Heart right ventricle (tissue), 16 donors: ENCODE measurements at regions not wholly inside any gene's neighbourhood (a gene's known extent, or its start where the extent isn't known, plus 50 kb on each side); places are given as distances from the start of the nearest gene placed in this dataset.

Experiments
- ATAC-seq, 8 donors: fragments of 200-7000 bp; cut with Tn5 transposase; one replicate each; pipeline ENCODE4 v1.9.1; 2020; ENCODE audit warnings: mild to moderate bottlenecking in 8 of 8, moderate library complexity in 8 of 8, moderate number of reproducible peaks in 1 of 8
- DNase-seq, 2 donors: peaks; one replicate each; pipeline ENCODE4 v3.0.0-alpha.2; 2020
- H3K27ac ChIP-seq, 10 donors: fragments of 200-600 bp; sonication (generic) in 2 of 10; one replicate each; pipeline versions ENCODE4 v1.5.0 to v1.8.0; 2020 to 2022; ENCODE audit warnings: mild to moderate bottlenecking in 3 of 10
- H3K27me3 ChIP-seq, 7 donors: fragments of 200-600 bp; one replicate each; pipeline ENCODE4 v1.8.0; 2021 to 2022; ENCODE audit warnings: mild to moderate bottlenecking in 2 of 7
- H3K36me3 ChIP-seq, 9 donors: fragments of 200-600 bp; sonication (generic) in 1 of 9; one replicate each; pipeline versions ENCODE4 v1.5.0 to v1.8.0; 2020 to 2022; ENCODE audit warnings: mild to moderate bottlenecking in 2 of 9
- H3K4me1 ChIP-seq, 9 donors: fragments of 200-600 bp; sonication (generic) in 1 of 9; one replicate each; pipeline versions ENCODE4 v1.5.0 to v1.8.0; 2020 to 2022; ENCODE audit warnings: mild to moderate bottlenecking in 4 of 9
- H3K4me3 ChIP-seq, 10 donors: fragments of 200-600 bp; sonication (generic) in 2 of 10; one replicate each; pipeline versions ENCODE4 v1.5.0 to v1.8.0; 2020 to 2022; ENCODE audit warnings: mild to moderate bottlenecking in 7 of 10, moderate library complexity in 2 of 10
- H3K9me3 ChIP-seq, 11 donors: fragments of 200-600 bp in 10 of 11; sonication (generic) in 2 of 11; one replicate each; pipeline versions ENCODE4 v1.5.0 to v1.8.0; 2013 to 2022; ENCODE audit warnings: mild to moderate bottlenecking in 2 of 11, control low read depth in 1 of 11, moderate library complexity in 1 of 11
- WGBS, 2 donors: extraction: QIAGEN DNeasy Blood & Tissue Kit; methylation state at CpG; one replicate each; pipeline ENCODE4 v1.1.7; 2013; ENCODE audit warnings: inconsistent platforms in 1 of 2; 5-methylcytosine and 5-hydroxymethylcytosine counted together
- intact Hi-C, 10 donors: fragments of 100-400 bp; cut with DNase I; formaldehyde crosslinking; loops; one replicate each; pipeline versions ENCODE4 v1.11.1 to v1.14.2; 2022
- TF ChIP-seq, protein P1 (sequence below), 9 donors: fragments of 200-600 bp; sonication (generic) in 2 of 9; IDR thresholded peaks; one replicate each; pipeline versions ENCODE4 v1.5.0 to v1.8.0; 2021 to 2022; ENCODE audit warnings: antibody characterized with exemption in 9 of 9, mild to moderate bottlenecking in 5 of 9, moderate library complexity in 1 of 9
- donor health status: Arrhythmogenic right ventricular cardiomyopathy.
- donor health status: ischemic (EF 13 %, LVEDD 7.1; RV severe dilation, severe dysfunction).
- donor health status: healthy with polysubstance abuse.
- donor health status: DM: no; HTN: yes; CAD: no.
- donor health status: DM: no; HTN: no; CAD: no.
- donor health status: ischemic (EF 25% LVEDD 6.9; RV normal size, moderate dysfunction).
- donor health status: ischemic (EF 25% LVEDD 5.7; RV mildly dilated, moderate dysfunction).
- donor health status: healthy.
- donor health status: DM: yes; HTN: yes; CAD: no.
- donor health status: Ischemic cardiomyopathy.
- donor health status: ischemic (EF 35%, LVEDD 5.7; RV mildly dilated, moderate dysfunction).
- donor health status: nonischemic (EF 11% LVEDD 7.7; RV severe dilation, severe dysfunction).
- donor health status: DM: yes; HTN: yes; CAD: no.
- donor health status: PGD.
- donor health status: ischemic (EF 29% LVEDD 5.4; RV normal size, mild dysfunction).
- donor health status: nonischemic (EF 23%, LVEDD 6.1; RV moderate dilation, normal function).

DNA sequence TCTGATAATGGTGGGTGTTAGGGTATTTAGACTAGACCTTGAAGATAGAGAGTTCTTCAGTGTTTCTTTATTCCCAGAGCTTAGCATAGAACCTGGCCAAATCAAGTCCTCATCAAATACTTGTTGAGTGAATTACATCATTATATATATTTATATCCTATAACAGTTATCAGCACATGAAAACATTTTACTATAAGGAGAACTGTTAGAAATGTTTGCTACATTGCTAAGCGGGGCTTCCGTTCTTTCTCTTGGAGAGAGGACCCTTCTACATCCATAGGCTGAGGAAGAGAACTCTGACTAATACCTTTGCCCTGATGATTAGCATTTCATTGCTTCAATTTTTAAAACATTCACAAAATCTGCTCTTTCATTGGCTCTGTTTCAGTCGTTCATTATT is 66.5 kb upstream of the NBL1 start:
- DNase-seq, result no peak
- no peaks in the 10 kb centered on the region for H3K9me3 ChIP-seq
- H3K27ac ChIP-seq, result no peak overlapping the region
- 77 to 80% methylated on average over 3 of the region's 3 CpGs for WGBS, 2 donors
- H3K4me3 ChIP-seq, result no peak overlapping the region
- no peak for ATAC-seq
- TF ChIP-seq, protein P1, sequence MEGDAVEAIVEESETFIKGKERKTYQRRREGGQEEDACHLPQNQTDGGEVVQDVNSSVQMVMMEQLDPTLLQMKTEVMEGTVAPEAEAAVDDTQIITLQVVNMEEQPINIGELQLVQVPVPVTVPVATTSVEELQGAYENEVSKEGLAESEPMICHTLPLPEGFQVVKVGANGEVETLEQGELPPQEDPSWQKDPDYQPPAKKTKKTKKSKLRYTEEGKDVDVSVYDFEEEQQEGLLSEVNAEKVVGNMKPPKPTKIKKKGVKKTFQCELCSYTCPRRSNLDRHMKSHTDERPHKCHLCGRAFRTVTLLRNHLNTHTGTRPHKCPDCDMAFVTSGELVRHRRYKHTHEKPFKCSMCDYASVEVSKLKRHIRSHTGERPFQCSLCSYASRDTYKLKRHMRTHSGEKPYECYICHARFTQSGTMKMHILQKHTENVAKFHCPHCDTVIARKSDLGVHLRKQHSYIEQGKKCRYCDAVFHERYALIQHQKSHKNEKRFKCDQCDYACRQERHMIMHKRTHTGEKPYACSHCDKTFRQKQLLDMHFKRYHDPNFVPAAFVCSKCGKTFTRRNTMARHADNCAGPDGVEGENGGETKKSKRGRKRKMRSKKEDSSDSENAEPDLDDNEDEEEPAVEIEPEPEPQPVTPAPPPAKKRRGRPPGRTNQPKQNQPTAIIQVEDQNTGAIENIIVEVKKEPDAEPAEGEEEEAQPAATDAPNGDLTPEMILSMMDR (IDR thresholded peaks at IDR 0.05), result no peak
- peaks cover 0 to 24% (median 0%) of the 10 kb centered on the region in 9 donors for H3K4me1 ChIP-seq
- intact Hi-C loops, result no loop called here
- H3K36me3 ChIP-seq, result no peaks in the 10 kb centered on the region
- no peaks in the 10 kb centered on the region for H3K27me3 ChIP-seq

DNA sequence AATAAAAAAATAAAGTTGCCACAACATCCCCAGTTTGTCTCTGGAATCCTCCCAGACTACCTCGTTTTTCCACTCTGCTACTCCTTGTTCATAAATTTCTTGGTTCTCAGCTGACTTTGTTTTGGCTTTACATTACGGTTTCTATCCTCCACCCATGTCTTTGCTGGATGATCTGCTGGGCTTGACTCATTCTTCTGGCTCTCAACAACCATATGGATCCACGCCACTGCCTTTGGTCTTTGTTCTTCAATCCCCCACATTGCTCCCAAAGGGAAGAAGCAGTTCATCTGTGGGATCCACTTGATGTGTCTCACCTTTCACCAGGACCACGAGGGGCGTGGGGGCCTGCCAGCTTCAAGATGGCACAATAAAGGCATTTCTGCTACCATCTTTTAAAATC is 67.1 kb upstream of the NBL1 start:
- H3K4me1 ChIP-seq, result peaks cover 0 to 24% (median 0%) of the 10 kb centered on the region in 9 donors
- DNase-seq, result no peak
- 77 to 84% methylated on average over 5 of the region's 5 CpGs for WGBS, 2 donors
- TF ChIP-seq, protein P1 (IDR thresholded peaks at IDR 0.05), result no peak
- H3K27ac ChIP-seq, result no peak overlapping the region
- H3K9me3 ChIP-seq, result no peaks in the 10 kb centered on the region
- H3K36me3 ChIP-seq, result no peaks in the 10 kb centered on the region
- no peaks in the 10 kb centered on the region for H3K27me3 ChIP-seq
- intact Hi-C loops, result no loop called here
- H3K4me3 ChIP-seq, result no peak overlapping the region
- no peak for ATAC-seq

DNA sequence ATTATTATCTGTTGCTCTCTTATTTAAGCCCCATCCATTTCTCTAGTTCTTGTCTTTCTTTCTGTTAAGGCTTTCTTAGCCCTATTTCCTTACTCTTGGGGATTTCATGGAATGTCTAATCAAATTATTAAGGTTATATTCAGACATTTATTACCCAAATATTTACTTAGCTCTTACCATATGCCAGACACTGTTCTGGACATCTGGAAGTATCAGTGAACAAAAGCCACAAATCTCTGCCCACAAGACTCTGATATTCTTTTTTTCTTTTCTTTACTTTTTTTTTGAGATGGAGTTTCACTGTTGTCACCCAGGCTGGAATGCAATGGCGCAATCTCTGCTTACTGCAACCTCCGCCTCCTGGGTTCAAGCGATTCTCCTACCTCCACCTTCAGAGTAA is 74.3 kb upstream of the NBL1 start:
- WGBS, 2 donors, result 94 to 98% methylated on average over 3 of the region's 3 CpGs
- no peak overlapping the region for H3K27ac ChIP-seq

DNA sequence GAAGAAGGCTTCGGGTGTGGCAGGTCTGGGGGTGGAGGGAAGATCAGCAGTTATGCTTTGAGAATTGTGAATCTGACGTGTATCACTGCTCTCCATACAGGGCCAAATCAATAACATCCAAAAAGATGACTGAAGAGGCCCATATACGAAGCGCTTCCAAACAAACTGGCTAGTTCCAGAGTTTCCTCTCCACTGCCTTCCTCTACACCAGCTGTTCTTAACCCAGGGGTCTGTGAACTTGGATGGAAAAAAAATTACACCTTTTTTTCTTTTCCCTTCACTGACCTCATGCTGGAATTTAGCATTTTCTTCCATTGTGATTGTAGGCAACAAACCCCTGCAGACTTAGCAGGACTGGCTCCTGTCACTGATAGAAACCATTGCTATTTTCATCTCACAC is 77.1 kb upstream of the NBL1 start:
- 89 to 95% methylated on average over 4 of the region's 4 CpGs for WGBS, 2 donors
- intact Hi-C loops, result loop anchor here in 1 of 10 donors (10.0 kb wide), 1 partner anchor 52 kb away; no protein-coding TSS in a partner anchor
- Histone ChIP-seq H3K27me3 (peaks cover 0 to 9% (median 0%) of the 10 kb centered on the region in 7 donors), H3K4me1 (peaks cover 0 to 31% (median 20%) of the 10 kb centered on the region in 9 donors), H3K4me3 (no peak overlapping the region), H3K9me3 (no peaks in the 10 kb centered on the region), H3K36me3 (no peaks in the 10 kb centered on the region), H3K27ac (no peak overlapping the region)
- ATAC-seq (no peak), DNase-seq (no peak)
- TF ChIP-seq, protein P1 (IDR thresholded peaks at IDR 0.05), result no peak

More for the DNA sequence above, 74.3 kb upstream of the NBL1 start:
- Histone ChIP-seq H3K4me1 (peaks cover 0 to 7% (median 2%) of the 10 kb centered on the region in 9 donors), H3K4me3 (no peak overlapping the region), H3K36me3 (no peaks in the 10 kb centered on the region), H3K9me3 (no peaks in the 10 kb centered on the region), H3K27me3 (peaks cover 0 to 9% (median 0%) of the 10 kb centered on the region in 7 donors)
- intact Hi-C loops, result loop anchor here in 1 of 10 donors (10.0 kb wide), 1 partner anchor 55 kb away; no protein-coding TSS in a partner anchor
- ATAC-seq, result no peak
- TF ChIP-seq, protein P1 (IDR thresholded peaks at IDR 0.05), result no peak
- DNase-seq, result no peak
